ENCODE measurements at regions not wholly inside any gene's neighbourhood (a gene's known extent, or its start where the extent isn't known, plus 50 kb on each side); places are given as distances from the start of the nearest gene placed in this dataset.
"Not testable (repeated sequence)": the region's sequence is repeated elsewhere in the genome, so short reads cannot be mapped to it uniquely, and the experiment has no call there.

DNA sequence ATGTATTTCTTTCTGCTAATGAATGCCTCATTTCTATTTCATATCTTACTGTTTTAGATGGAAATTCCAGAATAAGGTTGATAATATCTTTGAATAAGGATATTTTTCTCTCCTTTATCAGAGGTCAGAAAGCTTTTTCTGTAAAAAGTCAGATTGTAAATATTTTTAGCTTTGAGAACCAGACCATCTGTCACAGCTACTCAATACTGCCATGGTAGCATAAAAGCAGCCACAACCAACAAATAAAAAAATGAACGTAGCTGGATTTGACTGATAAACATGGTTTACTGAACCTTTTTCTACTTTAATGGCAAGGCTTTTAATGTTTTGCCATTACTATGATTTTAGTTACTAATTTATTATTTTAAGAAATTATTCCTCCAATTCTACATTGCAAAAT, 217.4 kb upstream of the COX10 start:
- DNase-seq (ENCODE audit: low read depth), result no peak
- no peak overlapping the region for H3K4me3 ChIP-seq (ENCODE audit: low read depth, low read length)
- TF ChIP-seq, protein P1, sequence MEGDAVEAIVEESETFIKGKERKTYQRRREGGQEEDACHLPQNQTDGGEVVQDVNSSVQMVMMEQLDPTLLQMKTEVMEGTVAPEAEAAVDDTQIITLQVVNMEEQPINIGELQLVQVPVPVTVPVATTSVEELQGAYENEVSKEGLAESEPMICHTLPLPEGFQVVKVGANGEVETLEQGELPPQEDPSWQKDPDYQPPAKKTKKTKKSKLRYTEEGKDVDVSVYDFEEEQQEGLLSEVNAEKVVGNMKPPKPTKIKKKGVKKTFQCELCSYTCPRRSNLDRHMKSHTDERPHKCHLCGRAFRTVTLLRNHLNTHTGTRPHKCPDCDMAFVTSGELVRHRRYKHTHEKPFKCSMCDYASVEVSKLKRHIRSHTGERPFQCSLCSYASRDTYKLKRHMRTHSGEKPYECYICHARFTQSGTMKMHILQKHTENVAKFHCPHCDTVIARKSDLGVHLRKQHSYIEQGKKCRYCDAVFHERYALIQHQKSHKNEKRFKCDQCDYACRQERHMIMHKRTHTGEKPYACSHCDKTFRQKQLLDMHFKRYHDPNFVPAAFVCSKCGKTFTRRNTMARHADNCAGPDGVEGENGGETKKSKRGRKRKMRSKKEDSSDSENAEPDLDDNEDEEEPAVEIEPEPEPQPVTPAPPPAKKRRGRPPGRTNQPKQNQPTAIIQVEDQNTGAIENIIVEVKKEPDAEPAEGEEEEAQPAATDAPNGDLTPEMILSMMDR (conservative IDR thresholded peaks at IDR 0.05; ENCODE audit: low read depth, low read length), result no peak

DNA sequence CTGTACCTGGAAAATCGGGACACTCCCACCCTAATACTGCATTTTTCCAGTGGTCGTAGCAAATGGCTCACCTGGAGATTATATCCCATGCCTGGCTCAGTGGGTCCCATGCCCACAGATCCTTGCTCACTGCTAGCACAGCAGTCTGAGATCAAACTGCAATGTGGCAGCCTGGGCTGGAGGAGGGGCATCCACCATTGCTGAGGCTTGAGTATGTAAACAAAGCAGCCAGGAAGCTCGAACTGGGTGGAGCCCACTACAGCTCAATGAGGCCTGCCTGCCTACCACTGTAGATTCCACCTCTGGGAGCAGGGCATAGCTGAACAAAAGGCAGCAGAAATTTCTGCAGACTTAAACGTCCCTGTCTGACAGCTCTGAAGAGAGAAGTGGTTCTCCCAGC, 213.6 kb upstream of the COX10 start:
- not testable (repeated sequence) for DNase-seq (ENCODE audit: low read depth); H3K4me3 ChIP-seq (ENCODE audit: low read depth, low read length)

DNA sequence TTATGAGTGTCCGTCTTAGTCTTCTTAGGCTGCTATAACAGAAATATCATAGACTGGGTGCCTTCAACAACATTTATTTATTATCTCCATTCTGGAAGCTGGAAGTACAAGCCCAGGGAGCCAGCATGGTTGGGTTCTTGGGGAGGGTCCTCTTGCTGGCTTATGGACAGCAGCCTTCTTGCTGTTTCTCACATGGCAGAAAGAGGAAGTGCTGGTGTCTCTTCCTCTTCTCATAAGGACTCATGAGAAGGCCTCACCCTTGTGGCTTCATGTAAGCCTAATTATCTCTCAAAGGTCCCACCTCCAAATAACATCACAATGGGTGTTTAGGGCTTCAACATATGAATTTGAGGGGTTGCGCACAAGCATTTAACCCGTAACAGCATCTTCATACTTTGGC, 207.0 kb upstream of the COX10 start:
- TF ChIP-seq, protein P1 (conservative IDR thresholded peaks at IDR 0.05; ENCODE audit: low read depth, low read length), result no peak
- no peak for DNase-seq (ENCODE audit: low read depth)

DNA sequence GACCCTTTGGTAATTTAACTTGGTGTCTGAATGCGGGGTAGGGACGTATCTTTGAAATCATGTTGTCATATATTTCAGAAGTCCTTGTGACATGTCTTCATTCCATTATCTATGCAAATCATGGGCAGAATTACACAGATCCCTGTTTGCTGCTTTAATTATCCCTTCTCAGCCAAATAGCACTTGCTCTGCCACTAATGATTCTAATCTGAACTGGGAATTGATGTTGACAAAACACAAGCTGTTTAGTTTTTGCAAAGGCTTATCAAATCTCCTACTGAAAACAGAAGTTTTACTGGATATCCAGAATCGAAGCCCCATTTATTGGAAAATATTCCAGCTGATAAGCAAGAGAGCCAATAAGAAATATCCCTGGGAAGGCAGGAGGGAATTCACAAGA, 205.9 kb upstream of the COX10 start:
- no peak for DNase-seq (ENCODE audit: low read depth)
- TF ChIP-seq, protein P1 (conservative IDR thresholded peaks at IDR 0.05; ENCODE audit: low read depth, low read length), result no peak
- H3K4me3 ChIP-seq (ENCODE audit: low read depth, low read length), result no peak overlapping the region

More for the DNA sequence above, 207.0 kb upstream of the COX10 start:
- H3K4me3 ChIP-seq (ENCODE audit: low read depth, low read length), result no peak overlapping the region

DNA sequence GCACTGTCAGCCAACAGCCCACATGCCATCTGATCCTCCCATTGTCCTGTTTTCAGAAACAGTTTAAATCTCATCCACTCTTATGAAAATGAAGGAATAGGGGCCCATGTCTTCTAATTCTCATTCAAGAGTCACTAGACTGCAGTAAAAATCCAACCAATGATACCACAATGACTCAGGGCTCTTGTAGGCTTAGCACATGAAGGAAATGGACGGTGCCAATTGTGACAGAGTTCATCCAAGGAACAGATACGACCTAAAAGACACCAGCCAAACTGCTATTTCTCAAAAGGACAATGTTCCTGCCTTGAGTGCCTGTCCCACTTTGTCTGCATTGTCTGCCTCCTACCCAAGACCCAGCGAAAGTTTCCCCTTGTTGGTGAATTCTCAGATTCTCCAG, 204.8 kb upstream of the COX10 start:
- no peak overlapping the region for H3K4me3 ChIP-seq (ENCODE audit: low read depth, low read length)
- peak; percentile 56 for DNase-seq (ENCODE audit: low read depth)

DNA sequence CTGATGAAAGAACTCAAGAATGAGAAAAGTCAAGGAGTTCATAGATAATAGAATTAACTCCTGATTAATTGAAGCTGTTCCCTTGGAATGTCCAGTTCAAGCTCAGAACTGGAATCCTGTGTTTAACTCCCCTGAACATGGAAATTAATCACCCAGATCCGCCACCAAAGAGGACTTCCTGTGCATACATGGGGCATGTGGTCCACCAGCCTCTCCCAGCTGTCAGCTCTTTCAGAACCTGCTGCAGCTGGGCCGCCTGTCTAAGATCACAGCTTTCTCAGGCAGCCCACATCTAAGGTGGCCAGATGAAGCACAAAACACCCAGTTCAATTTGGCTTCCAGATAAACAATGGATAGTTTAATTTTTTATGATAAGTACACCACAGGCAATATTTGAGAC, 203.7 kb upstream of the COX10 start:
- H3K4me3 ChIP-seq (ENCODE audit: low read depth, low read length), result no peak overlapping the region
- no peak for DNase-seq (ENCODE audit: low read depth)
- TF ChIP-seq, protein P1 (conservative IDR thresholded peaks at IDR 0.05; ENCODE audit: low read depth, low read length), result no peak

More for the DNA sequence above, 204.8 kb upstream of the COX10 start:
- TF ChIP-seq, protein P1 (conservative IDR thresholded peaks at IDR 0.05; ENCODE audit: low read depth, low read length), result no peak

DNA sequence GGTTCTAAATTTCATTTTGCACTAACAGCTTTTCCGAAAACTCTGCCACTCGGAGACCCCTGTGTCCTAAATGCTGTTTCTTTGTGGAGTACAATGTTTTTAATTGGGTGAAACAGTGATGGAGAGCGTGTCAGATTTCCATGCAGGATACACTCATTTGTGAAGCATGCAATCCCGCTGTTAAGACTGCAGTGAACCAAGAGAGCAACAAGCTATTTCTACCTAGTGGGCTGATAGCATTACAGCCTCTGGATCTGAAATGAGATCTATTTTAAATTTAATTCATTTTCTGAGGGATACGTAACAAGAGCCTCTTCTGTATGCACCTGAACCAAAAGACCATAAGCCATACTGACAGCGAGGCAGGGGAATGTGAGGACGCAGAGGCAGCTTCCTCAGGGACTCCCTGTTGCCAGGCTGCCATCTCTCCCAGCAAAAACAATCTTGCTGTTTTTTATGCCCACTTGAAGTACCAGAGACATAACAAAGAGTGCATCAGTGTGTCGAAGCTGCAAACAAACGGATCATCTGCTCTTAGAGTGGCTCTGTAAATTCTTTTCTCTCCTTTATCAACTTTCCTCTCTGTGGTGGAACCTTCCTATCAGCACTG, 199.9 kb upstream of the COX10 start:
- TF ChIP-seq, protein P1 (conservative IDR thresholded peaks at IDR 0.05; ENCODE audit: low read depth, low read length), result no peak
- H3K4me3 ChIP-seq (ENCODE audit: low read depth, low read length), result no peak overlapping the region
- peak; percentile 73 for DNase-seq (ENCODE audit: low read depth)

Data from choroid plexus epithelial cell (primary cell).